Erythroblast (primary cell): ENCODE measurements at regions not wholly inside any gene's neighbourhood (a gene's known extent, or its start where the extent isn't known, plus 50 kb on each side); places are given as distances from the start of the nearest gene placed in this dataset.

Experiments
- DNase-seq, 2 experiments: peaks; one replicate each; lab custom pipeline; 2025; lab: John Stamatoyannopoulos, UW
- GATA1 ChIP-seq: IDR thresholded peaks from 2 replicates; pipeline ENCODE4 v1.6.1; 2011; ENCODE audit warnings: low read depth, mild to moderate bottlenecking, control low read depth, low read length, moderate library complexity
- POLR2A ChIP-seq: IDR thresholded peaks from 2 replicates; pipeline ENCODE4 v1.6.1; 2011; ENCODE audit warnings: mild to moderate bottlenecking, low read length

DNA sequence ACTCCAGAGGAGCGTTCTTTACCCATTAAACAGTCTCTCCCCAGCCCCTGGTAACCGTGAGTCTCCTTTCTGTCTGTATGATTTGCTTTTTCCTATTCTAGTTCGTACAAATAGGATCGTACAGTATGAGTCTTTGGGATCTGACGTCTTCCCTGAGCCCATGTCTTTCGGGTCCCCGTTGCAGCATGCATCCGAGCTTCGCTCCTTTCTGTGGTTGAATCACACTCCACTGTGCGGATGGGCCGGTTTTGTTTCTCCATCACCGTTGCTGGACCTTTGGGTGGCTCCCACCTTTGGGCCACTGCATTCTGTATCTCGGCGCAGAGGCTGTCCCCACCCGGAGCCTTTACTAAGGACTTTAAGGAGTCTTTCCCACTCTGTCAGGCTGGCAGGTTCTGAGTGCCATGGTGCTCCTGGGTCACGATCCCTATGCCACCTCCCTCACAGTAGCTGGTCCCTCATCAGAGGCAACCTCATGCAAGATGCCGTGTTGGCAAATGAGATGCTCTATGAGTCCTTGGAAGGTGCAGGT lies 145.7 kb upstream of the COL5A1 start:
- DNase-seq: no peak
- TF ChIP-seq GATA1: no peak
- TF ChIP-seq POLR2A: no peak

DNA sequence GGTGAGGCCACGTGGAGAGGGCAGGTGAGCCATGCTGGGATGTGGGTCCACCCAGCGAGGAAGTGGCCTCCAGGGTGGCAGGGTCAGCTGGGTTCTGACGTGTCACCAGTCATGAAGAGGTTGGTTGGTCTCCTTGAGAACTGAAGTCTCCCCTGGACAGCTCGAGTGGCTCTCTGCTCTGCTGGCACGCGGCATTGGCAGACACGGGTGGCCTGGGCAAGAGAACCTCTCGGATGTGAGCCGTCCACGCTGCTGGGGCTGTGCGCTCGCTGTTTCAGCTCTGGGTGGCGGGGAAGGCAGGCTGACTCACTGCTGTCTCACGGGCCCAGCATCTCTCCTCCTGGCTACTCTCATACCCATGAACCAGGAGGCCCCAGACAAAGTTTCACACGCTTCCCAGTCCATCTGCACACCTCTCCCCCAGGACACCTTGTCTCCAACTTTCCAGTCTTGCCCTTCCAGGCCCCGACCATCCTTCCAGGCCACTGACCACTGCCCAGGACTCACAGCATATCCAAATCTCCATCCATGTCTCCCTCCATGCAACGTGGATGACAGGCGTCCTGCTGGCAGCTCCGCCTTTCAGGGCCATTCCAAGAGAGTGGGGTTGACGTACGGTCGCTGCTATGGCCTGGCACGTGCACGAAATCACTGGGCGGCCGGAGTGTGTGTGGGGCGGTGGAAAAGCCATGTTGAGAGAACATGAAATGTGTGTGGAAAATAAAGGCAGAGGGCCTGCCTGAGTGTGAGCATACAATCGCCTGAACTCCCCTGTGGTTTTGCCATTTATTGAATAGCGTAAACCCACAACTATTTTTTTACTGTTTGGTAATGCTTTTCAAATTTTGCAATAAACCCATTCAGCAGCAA lies 145.0 kb upstream of the COL5A1 start:
- no peak for TF ChIP-seq POLR2A
- no peak for DNase-seq

DNA sequence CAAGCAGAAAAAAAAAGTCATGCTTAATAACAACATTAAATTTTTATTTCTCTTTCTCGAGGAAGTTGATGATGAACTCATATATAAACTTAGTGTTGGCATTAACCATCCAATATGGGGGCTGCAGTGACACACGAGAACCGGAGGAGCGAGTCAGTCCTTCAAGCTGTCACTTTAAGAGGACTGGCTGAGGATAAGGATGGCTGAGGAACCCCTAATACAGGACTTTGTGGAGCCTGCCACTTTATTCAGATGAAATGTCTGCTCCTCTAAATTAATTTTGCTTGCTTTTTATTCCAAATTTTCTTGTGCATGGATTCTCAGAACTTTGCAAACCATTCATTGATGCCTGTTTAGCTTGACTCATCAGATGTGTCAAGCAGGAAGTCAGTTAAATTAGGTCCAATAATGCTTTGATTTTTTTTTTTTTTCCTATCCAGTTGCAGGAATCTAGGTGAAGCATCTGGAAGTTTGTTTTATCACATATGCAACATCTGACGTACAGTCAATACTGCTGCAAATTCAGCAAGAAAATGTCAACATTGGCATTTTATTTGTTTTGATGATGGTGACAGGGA lies 144.2 kb upstream of the COL5A1 start:
- DNase-seq: no peak
- TF ChIP-seq POLR2A (no peak), GATA1 (no peak)

DNA sequence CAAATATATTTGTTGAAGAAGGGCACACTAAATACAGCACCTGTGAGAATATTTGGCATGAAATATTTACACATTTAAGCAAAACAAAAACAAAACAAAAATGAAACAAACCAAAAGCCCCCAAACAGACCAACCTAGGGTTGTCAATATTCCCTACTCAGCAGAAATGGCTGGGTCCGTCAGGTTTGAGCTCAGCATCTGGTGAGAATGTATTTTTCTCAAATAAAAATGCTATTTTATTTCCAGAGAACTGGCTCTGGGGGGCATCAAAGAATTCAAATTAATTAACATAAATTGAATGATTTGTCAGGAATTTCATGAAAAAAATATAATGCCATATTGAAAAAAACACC lies 142.8 kb upstream of the COL5A1 start:
- DNase-seq: no peak
- TF ChIP-seq GATA1 (no peak), POLR2A (no peak)

DNA sequence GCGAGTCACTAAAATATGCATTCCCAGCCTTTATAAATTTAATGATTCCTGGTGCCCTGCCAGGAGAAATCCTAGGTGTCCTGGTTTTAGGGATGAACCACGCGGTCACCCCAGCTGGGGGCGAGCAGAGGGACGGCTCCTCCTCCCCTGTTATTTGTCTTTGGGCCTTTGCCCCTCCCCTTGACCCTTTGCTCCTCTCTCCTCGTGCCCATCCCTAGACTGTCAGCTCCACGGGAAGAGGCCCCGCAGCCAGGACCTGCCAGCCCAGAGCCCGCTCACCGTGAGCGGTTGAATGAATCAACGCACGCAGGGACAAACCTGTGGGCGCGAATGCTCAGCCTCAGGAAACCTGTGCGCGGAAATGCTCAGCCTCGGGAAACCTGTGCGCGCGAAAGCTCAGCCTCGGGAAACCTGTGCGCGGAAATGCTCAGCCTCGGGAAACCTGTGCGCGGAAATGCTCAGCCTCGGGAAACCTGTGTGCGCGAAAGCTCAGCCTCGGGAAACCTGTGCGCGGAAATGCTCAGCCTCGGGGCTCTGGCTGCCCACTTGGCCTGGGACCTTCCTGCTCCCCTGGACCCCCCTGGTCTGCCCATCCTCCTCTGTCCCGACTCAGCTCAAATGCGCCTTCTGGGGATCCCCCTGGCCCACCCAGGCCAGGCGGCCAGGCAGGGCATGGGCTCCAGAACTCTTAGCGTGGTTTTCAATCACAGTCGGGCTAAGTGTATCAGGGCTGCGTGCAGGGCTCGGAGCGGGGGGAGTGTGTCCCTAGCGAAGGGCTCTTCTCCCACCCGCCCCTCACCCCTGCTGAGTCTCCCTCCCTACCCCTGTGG lies 140.5 kb upstream of the COL5A1 start:
- TF ChIP-seq POLR2A (no peak), GATA1 (no peak)
- DNase-seq: peak in 1 of 2 experiments; percentile 11

DNA sequence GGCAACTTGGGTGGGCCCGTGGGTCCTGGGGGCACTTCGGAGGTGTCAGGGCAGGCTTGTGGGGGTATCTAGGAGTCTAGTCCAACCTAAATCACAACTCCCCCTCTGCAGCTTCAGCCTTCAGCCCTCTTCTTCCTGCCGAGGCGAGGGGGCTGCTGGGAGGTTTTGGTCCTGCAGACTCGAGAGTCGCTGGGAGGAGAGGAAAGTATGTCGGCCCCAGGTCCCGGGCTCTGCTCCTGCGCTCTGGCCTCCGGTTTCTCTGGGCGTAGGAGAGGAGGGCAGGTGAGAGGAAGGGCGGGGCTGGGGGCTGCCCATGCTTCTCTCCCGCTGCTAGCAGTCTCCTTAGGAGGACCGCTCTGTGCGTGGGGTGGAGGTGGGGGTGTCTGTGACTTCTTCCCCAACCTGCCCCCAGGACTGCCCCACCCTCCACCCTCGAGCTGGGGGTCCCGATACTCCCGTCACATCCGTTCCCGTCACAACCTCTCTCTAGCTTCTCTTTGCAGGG lies 139.8 kb upstream of the COL5A1 start:
- no peak for DNase-seq
- no peak for TF ChIP-seq POLR2A
- no peak for TF ChIP-seq GATA1

DNA sequence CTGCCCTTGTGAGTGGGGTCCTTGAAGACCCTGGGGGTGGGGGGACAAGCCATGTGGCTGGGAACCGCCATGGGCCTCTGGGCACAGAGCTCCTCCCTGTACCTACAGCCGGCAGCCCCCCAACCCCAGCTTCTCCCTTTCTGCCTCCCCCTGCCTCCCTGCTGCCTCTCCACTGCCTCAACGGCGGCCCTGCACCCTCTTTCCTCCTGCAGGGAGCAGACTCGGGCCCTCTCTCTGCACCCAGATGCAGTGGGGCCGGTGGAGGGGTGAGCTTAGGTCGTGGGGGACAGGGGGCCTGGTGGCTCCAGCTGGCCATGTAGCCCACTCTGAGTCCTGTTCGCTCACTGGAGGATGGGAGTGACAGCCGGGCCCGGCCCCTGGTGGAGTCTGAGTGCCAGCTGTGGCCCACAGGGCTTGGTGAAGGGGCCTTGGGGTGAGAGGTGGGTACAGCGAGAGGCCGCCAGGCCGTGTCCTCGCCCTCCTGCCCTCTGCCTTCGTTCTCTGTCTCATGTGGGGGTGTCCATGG lies 139.3 kb upstream of the COL5A1 start:
- TF ChIP-seq GATA1 (no peak), POLR2A (no peak)
- no peak for DNase-seq

DNA sequence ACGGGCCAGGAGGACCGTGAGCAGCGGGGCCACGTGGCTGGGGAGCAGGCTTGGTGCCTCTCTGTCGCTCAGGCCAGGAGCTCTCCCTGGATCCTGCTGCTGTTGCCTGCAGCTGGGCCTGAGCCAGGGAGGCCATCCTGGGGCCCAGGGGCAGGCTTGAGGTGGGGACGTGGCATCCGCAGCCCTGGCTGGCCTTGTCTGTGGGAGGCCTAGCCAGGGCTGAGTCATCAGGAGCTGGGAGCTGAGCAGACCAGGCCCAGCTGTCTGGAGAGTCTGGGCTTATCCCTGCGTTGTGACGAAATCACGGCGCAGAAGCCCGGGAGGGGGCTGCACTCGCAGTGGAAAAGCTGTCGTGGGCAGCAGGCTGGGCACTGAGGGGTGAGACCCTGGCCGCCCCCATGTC lies 138.8 kb upstream of the COL5A1 start:
- DNase-seq: no peak
- TF ChIP-seq GATA1: no peak
- TF ChIP-seq POLR2A: no peak

DNA sequence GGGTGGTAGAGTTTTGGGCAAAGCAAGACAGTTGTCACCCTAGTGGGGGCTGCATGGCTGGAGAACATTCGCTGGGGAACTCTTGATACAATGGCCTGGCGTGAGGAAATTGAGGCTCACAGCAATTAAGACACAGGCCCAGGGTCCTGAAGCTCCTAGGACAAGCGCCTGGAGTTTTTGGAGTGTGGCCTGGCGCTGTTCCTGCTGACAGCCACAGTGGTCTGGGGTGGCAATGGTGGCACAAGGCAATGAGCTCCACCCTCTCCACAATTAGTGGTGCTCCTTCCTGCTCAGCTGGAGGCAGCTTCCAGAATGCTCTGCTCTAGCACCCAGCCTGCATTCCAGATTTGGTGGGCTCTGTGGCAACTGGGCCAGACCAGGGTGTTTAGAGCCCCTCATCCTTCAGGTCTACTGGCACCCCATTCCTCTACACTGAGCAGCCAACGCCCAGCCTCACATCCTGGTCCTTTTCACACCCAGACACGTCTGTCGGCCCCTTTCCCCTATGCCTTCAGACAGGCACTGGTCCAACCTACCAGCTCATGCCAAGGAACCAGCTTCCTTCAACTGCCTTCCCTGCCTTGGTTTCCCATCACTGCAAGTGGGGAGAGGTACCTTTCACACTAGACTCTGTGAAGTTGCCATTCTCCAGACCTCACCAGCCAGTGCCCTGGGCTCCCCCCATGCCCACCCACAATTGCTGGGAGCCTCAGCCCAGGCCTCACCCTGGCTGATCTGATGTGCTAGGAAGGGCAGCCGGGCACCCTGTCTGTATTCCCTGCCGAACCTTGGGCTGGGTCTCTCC lies 138.1 kb upstream of the COL5A1 start:
- TF ChIP-seq GATA1 (no peak), POLR2A (no peak)
- DNase-seq: no peak

DNA sequence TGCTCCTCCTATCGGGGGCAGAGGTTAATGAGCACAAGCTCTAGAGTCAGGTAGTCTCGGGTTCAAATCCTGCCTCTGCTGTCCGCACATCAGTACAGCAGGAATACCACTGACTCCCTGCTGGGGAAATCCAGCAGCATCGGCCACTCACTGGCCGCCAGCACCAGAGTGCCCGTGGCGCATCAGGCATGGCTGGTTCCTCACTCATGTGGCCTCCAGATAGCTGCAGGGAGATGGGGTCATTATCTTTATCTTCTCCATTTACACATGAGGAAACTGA lies 137.6 kb upstream of the COL5A1 start:
- TF ChIP-seq GATA1: no peak
- TF ChIP-seq POLR2A: no peak
- DNase-seq: no peak

DNA sequence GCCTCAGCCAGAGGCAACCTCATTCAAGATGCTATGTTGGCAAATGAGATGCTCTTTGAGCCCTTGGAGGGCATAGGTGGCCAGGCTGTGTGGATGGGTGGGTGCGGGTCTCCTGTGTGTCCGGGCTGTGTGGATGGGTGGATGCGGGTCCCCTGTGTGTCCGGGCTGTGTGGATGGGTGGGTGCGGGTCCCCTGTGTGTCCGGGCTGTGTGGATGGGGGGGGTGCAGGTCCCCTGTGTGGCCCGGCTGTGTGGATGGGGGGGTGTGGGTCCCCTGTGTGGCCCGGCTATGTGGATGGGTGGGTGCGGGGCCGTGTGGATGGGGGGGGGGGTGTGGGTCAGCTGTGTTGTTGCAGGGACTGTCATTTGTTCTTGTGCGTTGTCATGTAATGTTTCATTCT lies 136.6 kb upstream of the COL5A1 start:
- no peak for DNase-seq
- TF ChIP-seq GATA1: no peak
- no peak for TF ChIP-seq POLR2A

DNA sequence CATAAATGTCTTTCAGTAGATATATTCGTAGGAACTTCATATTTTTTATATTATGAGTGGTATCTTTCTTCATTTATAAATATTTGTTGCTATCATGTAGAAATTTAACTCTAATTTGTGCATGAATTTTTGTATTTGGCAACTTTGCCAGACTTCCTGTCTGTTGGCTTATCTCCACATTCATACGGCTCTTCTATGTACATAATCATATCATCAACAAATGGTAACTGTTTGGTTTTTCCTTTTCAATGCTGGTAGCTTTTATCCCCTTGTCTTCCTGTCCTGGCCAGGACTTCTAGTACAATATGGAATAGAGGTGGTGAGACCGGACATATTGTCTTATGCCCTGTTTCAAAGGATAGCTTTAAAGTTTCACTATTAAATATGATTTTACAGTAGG lies 132.3 kb upstream of the COL5A1 start:
- no peak for DNase-seq
- TF ChIP-seq GATA1 (no peak), POLR2A (no peak)

DNA sequence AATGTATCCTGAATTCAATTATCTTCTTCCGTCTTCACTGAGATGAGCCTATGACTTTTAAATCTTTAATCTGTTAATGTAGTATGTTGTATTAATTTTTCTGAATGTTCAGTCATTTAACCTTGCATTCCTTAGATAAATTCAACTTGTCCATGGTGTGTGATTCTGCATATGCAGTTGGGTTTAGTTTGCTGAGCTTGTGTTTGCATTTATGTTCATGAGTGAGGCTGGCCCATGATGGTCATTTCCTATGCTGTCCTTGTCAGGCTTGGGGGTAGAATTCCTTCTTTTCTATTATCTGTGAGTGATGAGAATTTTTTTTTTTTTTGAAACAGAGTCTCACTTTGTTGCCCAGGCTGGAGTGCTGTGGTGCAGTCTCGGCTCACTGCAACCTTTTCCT lies 131.8 kb upstream of the COL5A1 start:
- no peak for DNase-seq

More for the DNA sequence above, 131.8 kb upstream of the COL5A1 start:
- TF ChIP-seq GATA1 (no peak), POLR2A (no peak)
